GM19351 (cell line): ENCODE measurements at regions not wholly inside any gene's neighbourhood (a gene's known extent, or its start where the extent isn't known, plus 50 kb on each side); places are given as distances from the start of the nearest gene placed in this dataset.
A peak's percentile ranks its signal among the peaks of the same experiment; 100 is the strongest.
"Not testable (repeated sequence)": the region's sequence is repeated elsewhere in the genome, so short reads cannot be mapped to it uniquely, and the experiment has no call there.

ENCODE experiments used
- ATAC-seq: cut with Tn5 transposase; IDR thresholded peaks from one replicate; pipeline ENCODE4 v1.9.1; 2021; ENCODE audit warnings: mild to moderate bottlenecking, moderate library complexity; ENCODE audit not compliant: unreplicated experiment

GRCh38 chrX:131595120-131595519, 51.2 kb downstream of the OR13H1 start:
- no peak for ATAC-seq

- ATAC-seq = no peak
These were observed 64.0 kb downstream of the OR13H1 start for GRCh38 chrX:131607792-131608369.

DNA sequence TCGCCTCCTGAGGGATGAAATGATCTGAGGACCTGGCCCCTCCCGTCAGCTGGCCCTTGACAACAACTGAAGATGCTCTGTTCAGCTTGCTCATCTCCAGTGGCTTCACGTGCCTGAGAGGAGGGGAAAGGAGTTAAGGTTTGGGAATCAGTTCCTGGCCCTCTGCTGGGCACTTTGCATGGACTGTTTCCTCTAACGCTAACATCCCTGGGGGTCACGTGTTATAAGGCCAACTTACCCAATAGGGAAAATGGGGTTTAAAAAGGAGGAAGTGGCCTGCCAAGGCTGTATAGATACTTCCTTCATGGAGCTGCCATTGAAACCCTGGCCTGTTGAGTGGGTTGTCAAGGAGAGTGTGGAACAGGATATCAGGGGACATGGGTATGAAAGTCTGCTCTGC, 65.6 kb downstream of the OR13H1 start:
- no peak for ATAC-seq

- ATAC-seq = no peak
These were observed 69.4 kb downstream of the OR13H1 start for GRCh38 chrX:131613260-131613659.

DNA sequence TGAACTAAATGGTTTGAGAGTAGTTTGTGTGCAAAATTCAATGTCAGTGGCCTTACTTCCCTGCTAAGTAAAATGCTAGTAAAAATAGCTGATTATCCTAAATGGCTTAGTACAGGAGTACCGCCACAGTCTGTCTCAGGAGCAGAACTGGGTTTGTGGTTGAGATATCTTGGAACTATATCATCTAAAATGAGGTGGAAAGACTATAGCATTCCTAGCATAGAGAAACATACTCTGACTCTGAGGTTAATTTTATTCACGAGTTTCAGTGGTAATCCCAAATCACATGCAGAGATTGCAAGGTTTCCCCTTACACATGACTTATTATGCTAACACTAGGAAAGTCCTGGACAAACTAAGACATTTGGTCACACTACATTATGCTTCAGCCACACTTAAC, 70.4 kb downstream of the OR13H1 start:
- no peak for ATAC-seq

DNA sequence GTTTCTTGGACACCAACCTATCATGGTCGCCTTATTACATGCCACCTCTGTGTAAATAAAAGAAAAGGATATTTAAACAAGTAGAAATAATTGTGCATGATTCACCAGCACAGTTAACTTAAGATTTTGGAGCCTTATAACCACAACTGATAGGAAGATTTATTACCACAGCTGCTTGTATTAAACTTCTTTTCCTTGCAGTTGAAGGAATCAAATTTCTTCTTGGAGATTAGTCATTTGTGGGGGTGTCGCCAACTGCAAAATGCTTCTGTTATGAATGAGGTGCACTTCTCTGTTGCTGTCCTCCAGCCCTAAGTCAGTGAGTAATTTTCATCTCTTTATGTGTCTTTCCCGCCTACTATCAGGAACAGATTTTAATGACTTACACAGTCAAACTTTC, 73.3 kb downstream of the OR13H1 start:
- ATAC-seq = no peak

GRCh38 chrX:131621650-131622049, 77.8 kb downstream of the OR13H1 start:
- ATAC-seq = no peak

GRCh38 chrX:131626681-131627296, 82.9 kb downstream of the OR13H1 start:
- ATAC-seq = no peak

- ATAC-seq = no peak
These were observed 86.7 kb downstream of the OR13H1 start for GRCh38 chrX:131630534-131630933.

GRCh38 chrX:131633285-131633917, 89.5 kb downstream of the OR13H1 start:
- peak; percentile 97 for ATAC-seq

DNA sequence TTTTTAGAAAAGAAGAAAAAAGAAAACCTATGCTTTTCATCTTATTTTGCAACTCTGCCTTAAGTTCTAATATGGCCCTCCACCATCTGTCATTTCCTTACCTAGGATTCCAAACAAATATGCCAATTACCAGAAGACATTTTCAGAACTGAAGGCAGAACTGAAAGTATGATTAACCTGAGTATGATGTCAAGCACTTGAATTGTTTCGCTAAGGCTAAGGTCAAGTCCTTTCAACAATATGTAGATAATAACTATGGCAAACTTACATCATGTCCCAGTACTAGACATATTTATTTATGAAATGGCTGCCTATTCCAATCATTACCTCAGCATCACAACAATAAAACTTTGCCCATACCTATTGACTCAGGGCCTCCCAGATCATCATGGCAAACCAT, 91.0 kb downstream of the OR13H1 start:
- no peak for ATAC-seq

DNA sequence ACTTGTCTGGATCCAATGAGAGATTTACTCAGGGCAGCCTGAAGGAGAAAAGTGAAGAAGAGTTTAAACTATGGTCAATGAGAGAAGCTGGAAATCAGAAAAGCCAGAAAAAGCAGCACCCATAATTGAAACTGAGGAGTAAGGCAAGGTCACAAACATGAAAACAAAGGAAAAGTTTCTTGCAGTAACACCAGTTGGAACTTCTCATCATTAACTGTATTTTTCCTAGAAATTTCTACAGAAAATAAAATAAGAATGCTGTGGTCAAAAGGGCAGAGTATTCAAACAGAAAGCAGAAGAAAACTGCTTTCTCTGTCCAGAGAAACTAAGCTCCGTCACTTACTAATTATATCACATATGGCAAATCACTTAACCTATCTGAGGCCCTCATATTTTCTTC, 102.2 kb downstream of the OR13H1 start:
- ATAC-seq = no peak

DNA sequence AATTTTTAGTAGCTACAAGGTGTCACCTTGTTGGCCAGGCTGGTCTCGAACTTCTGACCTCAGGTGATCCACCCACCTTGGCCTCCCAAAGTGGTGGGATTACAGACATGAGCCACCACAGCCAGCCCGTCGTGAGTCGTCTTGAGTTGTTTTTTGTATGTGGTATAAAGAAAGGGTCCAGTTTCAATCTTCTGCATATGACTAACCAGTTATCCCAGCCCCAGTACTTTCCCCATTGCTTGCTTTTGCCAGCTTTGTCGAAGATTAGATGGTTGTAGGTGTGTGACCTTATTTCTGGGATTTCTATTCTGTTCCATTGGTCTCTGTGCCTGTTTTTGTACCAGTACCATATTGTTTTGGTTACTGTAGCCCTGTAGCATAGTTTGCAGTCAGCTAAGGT, 105.9 kb downstream of the OR13H1 start:
- no peak for ATAC-seq

GRCh38 chrX:131650637-131651410, 107.0 kb downstream of the OR13H1 start:
- no peak for ATAC-seq

DNA sequence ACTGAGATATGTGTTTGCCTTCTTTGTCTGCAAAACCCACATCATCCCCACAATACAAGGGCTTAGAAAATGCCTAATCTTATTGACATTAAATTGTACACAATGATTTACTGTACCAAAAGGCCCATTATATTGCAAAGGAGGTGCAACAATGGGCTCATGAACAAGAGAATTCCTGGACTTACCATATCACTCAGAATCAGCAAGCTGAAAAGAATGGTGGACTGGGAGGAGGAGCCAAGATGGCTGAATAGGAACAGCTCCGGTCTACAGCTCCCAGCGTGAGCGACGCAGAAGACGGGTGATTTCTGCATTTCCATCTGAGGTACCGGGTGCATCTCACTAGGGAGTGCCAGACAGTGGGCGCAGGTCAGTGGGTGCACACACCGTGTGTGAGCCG, 119.9 kb downstream of the OR13H1 start:
- not testable (repeated sequence) for ATAC-seq

- ATAC-seq = no peak
These were observed 127.9 kb downstream of the OR13H1 start for GRCh38 chrX:131671735-131672134.

GRCh38 chrX:131675596-131676194, 131.8 kb downstream of the OR13H1 start:
- peak; percentile 67 for ATAC-seq

DNA sequence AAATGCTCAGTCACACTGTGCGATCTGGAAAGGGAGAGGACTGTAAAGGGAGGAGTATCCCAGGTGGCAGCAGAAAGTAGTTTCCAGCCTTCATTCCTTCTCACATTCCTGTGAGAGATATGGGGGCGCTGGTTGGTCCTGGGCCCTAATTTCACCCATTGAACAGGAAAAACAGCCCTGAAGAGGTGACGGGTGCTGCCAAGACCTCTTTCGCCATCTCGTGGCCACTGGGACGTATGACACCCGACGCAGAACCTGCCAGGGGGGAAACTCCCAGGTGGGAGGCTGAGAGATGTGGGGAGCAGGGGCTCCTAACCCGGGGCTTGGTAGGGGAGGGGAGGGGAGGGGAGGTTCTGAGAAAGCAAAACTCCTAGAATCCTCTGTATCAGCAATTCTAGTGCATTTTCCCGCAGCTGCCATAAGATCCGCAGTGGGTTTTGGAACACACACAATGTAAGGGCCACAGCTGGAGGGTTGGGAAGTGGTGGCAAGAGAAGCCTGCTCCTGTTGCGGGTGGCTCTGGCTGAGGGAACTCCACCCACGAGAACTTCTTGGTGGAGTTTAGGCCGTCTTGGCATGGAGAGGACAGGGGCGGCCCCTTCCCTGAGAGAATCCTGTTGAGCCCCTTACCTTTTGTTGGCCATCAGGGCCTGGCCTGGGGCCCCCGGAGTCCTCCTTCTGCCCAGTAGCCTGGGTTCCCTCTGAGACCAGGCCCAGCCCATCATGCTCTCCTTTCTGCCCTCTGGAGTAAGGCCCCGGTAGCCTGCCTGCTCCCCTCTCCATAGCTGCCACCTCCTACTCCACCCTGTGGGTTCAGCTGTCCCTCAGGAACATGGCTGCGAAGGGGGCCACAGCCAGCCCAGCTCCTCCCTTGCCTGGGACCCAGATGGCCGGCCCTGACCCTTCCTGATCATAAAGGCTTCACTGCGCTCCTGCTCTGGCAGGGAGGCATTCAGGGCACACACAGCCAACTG, 134.1 kb downstream of the OR13H1 start:
- peak; percentile 93 for ATAC-seq

- ATAC-seq = not testable (repeated sequence)
These were observed 138.9 kb downstream of the OR13H1 start for GRCh38 chrX:131682735-131683134.

DNA sequence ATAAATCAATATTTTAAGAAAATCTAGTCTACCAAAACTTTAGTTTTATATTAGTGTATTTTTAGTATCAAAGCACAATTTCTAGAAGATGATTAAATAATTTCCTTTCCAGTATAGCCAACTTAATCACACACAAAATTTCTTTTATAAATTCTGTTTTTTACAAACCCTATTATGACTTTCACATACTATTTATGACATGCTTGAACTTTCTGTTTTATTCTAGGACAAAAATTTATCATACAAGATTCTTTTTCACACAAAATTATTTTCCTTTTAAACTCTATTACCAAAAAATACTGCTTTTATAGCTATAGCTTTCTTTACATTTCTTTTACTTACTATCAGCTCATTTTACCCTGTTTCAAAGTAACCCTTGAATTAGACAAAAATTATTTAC, 149.5 kb downstream of the OR13H1 start:
- ATAC-seq = no peak
